ENCODE measurements at regions not wholly inside any gene's neighbourhood (a gene's known extent, or its start where the extent isn't known, plus 50 kb on each side); places are given as distances from the start of the nearest gene placed in this dataset.

DNA sequence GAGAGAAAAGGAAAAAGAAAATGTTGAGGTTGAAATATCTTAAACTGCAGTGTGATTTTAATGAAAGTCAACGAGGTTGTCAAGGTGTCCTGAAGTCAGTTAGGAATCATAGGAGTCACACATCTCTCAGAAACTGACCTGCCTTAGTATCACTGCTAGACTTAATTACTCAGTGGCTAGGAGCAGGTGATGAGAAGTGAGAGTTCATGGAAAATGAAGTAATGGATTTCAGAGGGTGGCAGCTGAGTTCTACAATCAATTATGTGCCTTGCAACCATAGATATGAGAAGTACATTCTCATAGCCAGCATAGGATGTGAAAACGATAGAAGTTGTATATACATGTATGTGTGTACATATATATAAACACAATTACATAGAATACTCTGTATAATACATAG is 1269.7 kb downstream of the FSTL5 start:
- TF ChIP-seq GATA2 (IDR thresholded peaks at IDR 0.05; ENCODE audit: low read depth, low read length) (no peak), GATA3 (IDR thresholded peaks at IDR 0.05; ENCODE audit: low read depth, low read length) (no peak)
